ENCODE measurements at regions not wholly inside any gene's neighbourhood (a gene's known extent, or its start where the extent isn't known, plus 50 kb on each side); places are given as distances from the start of the nearest gene placed in this dataset.

GRCh38 chr12:115158816-115159215, 474.8 kb upstream of the TBX3 start:
- WGBS (ENCODE audit: low lambda C conversion rate), result 75% methylated on average over 4 of the region's 5 CpGs
- Histone ChIP-seq H3K4me1 (ENCODE audit: control insufficient read depth in 1 of 2, insufficient read depth in 2 of 2, low read depth in 1 of 2, low read length in 1 of 2) (no peaks in the 10 kb centered on the region; a peak in 1 of 4 replicates), H3K9ac (no peak overlapping the region), H3K9me2 (no peaks in the 10 kb centered on the region), H3K4me2 (no peak overlapping the region), H3K4me3 (ENCODE audit: low read depth in 2 of 2, low read length in 1 of 2) (no peak overlapping the region), H3K9me3 (no peaks in the 10 kb centered on the region), H3K79me2 (ENCODE audit: insufficient read depth) (no peaks in the 10 kb centered on the region), H4K20me1 (ENCODE audit: insufficient read depth) (no peaks in the 10 kb centered on the region), H2AFZ (ENCODE audit: low read depth) (no peak overlapping the region), H3K27me3 (ENCODE audit: insufficient read depth) (no peaks in the 10 kb centered on the region), H3K27ac (ENCODE audit: low read depth in 2 of 2, low read length in 1 of 2) (no peak overlapping the region), H3F3A (replicated peaks; ENCODE audit: insufficient read depth) (peaks cover 16% of the 10 kb centered on the region), H3K36me3 (replicated peaks in 1 of 2; ENCODE audit: control insufficient read depth in 1 of 2, insufficient read depth in 2 of 2, low read length in 1 of 2) (no peaks in the 10 kb centered on the region)
- POLR2A ChIA-PET, result no interaction called here
- no peak for TF ChIP-seq FOSL2 (IDR thresholded peaks at IDR 0.05; ENCODE audit: borderline replicate concordance, low read depth)
- no peak for TF ChIP-seq EZH2phosphoT487 (IDR thresholded peaks at IDR 0.05; ENCODE audit: borderline replicate concordance, low read depth)
- TF ChIP-seq EP300 (IDR thresholded peaks at IDR 0.05; ENCODE audit: borderline replicate concordance in 1 of 2, low read depth in 1 of 2, low read length in 1 of 2), result no peak
- no peak for TF ChIP-seq PBX3 (IDR thresholded peaks at IDR 0.05)
- no peak for TF ChIP-seq GABPA (IDR thresholded peaks at IDR 0.05; ENCODE audit: low read depth)
- TF ChIP-seq CHD2 (IDR thresholded peaks at IDR 0.05; ENCODE audit: low read length, partially characterized antibody), result no peak
- DNase-seq, result no peak
- CTCF ChIA-PET, result no interaction called here

- no peaks in the 10 kb centered on the region for H3K9me2 ChIP-seq
- H3K36me3 ChIP-seq (replicated peaks in 1 of 2; ENCODE audit: control insufficient read depth in 1 of 2, insufficient read depth in 2 of 2, low read length in 1 of 2), result no peaks in the 10 kb centered on the region
- no peaks in the 10 kb centered on the region for H3K27me3 ChIP-seq (ENCODE audit: insufficient read depth)
- H2AFZ ChIP-seq (ENCODE audit: low read depth), result no peak overlapping the region
- H3F3A ChIP-seq (replicated peaks; ENCODE audit: insufficient read depth), result peaks cover 16% of the 10 kb centered on the region
- H3K4me3 ChIP-seq (ENCODE audit: low read depth in 2 of 2, low read length in 1 of 2), result no peak overlapping the region
- CTCF ChIA-PET, result interaction anchor here (1.0 to 1.1 kb wide), 2 partner anchors 19 to 483 kb away, joined by 4 read pairs; no protein-coding TSS in a partner anchor
- no peaks in the 10 kb centered on the region for H4K20me1 ChIP-seq (ENCODE audit: insufficient read depth)
- H3K9ac ChIP-seq, result peak overlapping the region; percentile 47; the same call in 1 of the 2 replicates
- peak overlapping the region in 1 of 2 experiments; percentile 87; a peak in 2 of 4 replicates for H3K27ac ChIP-seq (ENCODE audit: low read depth in 2 of 2, low read length in 1 of 2)
- 10% methylated on average over 7 of the region's 7 CpGs for WGBS (ENCODE audit: low lambda C conversion rate)
- no peaks in the 10 kb centered on the region; a peak in 1 of 4 replicates for H3K4me1 ChIP-seq (ENCODE audit: control insufficient read depth in 1 of 2, insufficient read depth in 2 of 2, low read depth in 1 of 2, low read length in 1 of 2)
- no peak for DNase-seq
- POLR2A ChIA-PET, result no interaction called here
- peak overlapping the region; percentile 42; the same call in 1 of the 2 replicates for H3K4me2 ChIP-seq
- no peaks in the 10 kb centered on the region for H3K9me3 ChIP-seq
- H3K79me2 ChIP-seq (ENCODE audit: insufficient read depth), result no peaks in the 10 kb centered on the region
- TF ChIP-seq CTCF (IDR thresholded peaks at IDR 0.05) (no peak), USF2 (IDR thresholded peaks at IDR 0.05; ENCODE audit: borderline replicate concordance, low read depth, low read length) (no peak), NFIC (IDR thresholded peaks at IDR 0.05; ENCODE audit: borderline replicate concordance) (peak; percentile 73), MEF2A (IDR thresholded peaks at IDR 0.05; ENCODE audit: borderline replicate concordance, low read depth) (peak; percentile 70; the same call in 1 of the 2 replicates), USF1 (IDR thresholded peaks at IDR 0.05; ENCODE audit: borderline replicate concordance, low read depth) (peak; percentile 4; the same call in 1 of the 2 replicates), RAD21 (IDR thresholded peaks at IDR 0.05; ENCODE audit: low read length) (no peak), FOXJ3 (CRISPR knock-in tag; IDR thresholded peaks at IDR 0.05) (no peak), RCOR1 (IDR thresholded peaks at IDR 0.05; ENCODE audit: low read length) (no peak), FOXM1 (IDR thresholded peaks at IDR 0.05; ENCODE audit: low read depth) (peak; percentile 21), SIN3A (IDR thresholded peaks at IDR 0.05; ENCODE audit: borderline replicate concordance, low read depth, low read length) (peak; percentile 32; the same call in 1 of the 2 replicates), MXI1 (IDR thresholded peaks at IDR 0.05; ENCODE audit: low read depth, low read length) (no peak), RXRA (IDR thresholded peaks at IDR 0.05; ENCODE audit: borderline replicate concordance, low read depth) (peak; percentile 53; the same call in 1 of the 2 replicates), ZBTB33 (IDR thresholded peaks at IDR 0.05; ENCODE audit: borderline replicate concordance, low read depth) (peak; percentile 72; the same call in 1 of the 2 replicates)
These were observed 472.0 kb upstream of the TBX3 start for GRCh38 chr12:115155665-115156645.

All from SK-N-SH (cell line).